ENCODE measurements at regions not wholly inside any gene's neighbourhood (a gene's known extent, or its start where the extent isn't known, plus 50 kb on each side); places are given as distances from the start of the nearest gene placed in this dataset.

DNA sequence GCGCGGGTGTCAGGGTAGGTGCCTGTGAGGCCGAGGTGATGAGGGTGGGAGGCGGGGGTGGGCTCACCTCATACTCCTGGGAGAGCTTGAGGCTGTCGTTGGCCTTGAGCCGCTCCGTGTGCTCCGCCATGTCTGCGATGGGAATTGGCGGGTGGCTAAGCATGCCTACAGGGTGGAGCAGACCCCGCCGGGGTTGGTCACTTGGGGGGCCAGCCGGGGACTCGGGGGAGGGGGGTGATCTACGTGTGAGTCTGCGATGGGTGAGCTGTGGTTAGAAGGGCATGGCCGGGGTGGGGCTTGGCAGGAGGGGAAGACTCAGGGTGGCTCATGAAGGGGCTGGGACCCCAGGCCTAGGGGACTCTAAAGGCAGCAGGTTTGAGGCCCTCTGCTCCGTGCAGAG lies 125.2 kb downstream of the PTPRS start:
- Mint-ChIP-seq H3K9me3 (ENCODE audit: unreplicated experiment) (peaks cover 5% of the 10 kb centered on the region), H3K36me3 (ENCODE audit: low read depth, unreplicated experiment) (peaks cover 68% of the 10 kb centered on the region), H3K4me3 (ENCODE audit: unreplicated experiment) (no peak overlapping the region), H3K27ac (ENCODE audit: unreplicated experiment) (no peak overlapping the region), H3K4me1 (ENCODE audit: low read depth, unreplicated experiment) (no peaks in the 10 kb centered on the region), H3K27me3 (ENCODE audit: low read depth, unreplicated experiment) (no peaks in the 10 kb centered on the region)
- Histone ChIP-seq H3K27me3 (ENCODE audit: insufficient read depth, low read length) (no peaks in the 10 kb centered on the region), H3K9me3 (ENCODE audit: insufficient read depth, low read depth, low read length) (no peaks in the 10 kb centered on the region), H4K20me1 (ENCODE audit: insufficient read depth, low read length) (peaks cover 4% of the 10 kb centered on the region), H3K4me2 (ENCODE audit: low read length) (no peak overlapping the region), H3K27ac (ENCODE audit: low read depth, low read length) (no peak overlapping the region), H2AFZ (ENCODE audit: low read depth, low read length) (no peak overlapping the region), H3K4me1 (ENCODE audit: insufficient read depth, low read length) (no peaks in the 10 kb centered on the region), H3K4me3 (ENCODE audit: insufficient read depth, low read depth, low read length) (no peak overlapping the region), H3K9ac (ENCODE audit: low read length) (no peak overlapping the region), H3K79me2 (ENCODE audit: insufficient read depth, low read length) (no peaks in the 10 kb centered on the region), H3K36me3 (ENCODE audit: insufficient read depth, low read length) (peaks cover 42% of the 10 kb centered on the region)
- no peak for DNase-seq (ENCODE audit: low read depth)
- FAIRE-seq = no peak
- TF ChIP-seq EZH2 (IDR thresholded peaks at IDR 0.05; ENCODE audit: insufficient read depth, low read length) = no peak
- TF ChIP-seq, protein P1, sequence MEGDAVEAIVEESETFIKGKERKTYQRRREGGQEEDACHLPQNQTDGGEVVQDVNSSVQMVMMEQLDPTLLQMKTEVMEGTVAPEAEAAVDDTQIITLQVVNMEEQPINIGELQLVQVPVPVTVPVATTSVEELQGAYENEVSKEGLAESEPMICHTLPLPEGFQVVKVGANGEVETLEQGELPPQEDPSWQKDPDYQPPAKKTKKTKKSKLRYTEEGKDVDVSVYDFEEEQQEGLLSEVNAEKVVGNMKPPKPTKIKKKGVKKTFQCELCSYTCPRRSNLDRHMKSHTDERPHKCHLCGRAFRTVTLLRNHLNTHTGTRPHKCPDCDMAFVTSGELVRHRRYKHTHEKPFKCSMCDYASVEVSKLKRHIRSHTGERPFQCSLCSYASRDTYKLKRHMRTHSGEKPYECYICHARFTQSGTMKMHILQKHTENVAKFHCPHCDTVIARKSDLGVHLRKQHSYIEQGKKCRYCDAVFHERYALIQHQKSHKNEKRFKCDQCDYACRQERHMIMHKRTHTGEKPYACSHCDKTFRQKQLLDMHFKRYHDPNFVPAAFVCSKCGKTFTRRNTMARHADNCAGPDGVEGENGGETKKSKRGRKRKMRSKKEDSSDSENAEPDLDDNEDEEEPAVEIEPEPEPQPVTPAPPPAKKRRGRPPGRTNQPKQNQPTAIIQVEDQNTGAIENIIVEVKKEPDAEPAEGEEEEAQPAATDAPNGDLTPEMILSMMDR (IDR thresholded peaks at IDR 0.05; ENCODE audit: insufficient read depth, low read depth, low read length) = no peak

DNA sequence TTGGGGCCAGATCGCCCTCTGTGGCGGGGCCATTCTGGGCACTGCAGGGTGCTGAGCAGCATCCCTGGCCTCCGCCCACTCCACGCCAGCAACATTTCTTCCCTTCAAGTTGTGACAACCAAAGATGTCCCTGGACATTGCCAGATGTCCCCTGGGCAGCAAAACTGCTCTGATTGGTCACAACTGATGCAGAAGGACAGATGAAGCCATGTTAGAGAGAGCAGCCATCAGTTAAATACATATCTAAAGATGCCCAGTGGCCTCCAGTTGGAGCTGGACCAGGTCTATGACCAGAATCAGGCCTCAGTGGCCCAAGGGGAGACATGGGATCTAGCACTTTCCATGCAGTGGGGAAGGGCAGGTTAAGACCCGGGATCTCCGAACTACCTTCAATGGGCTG lies 125.7 kb downstream of the PTPRS start:
- Histone ChIP-seq H3K9me3 (ENCODE audit: insufficient read depth, low read depth, low read length) (no peaks in the 10 kb centered on the region), H3K4me3 (ENCODE audit: insufficient read depth, low read depth, low read length) (no peak overlapping the region), H3K36me3 (ENCODE audit: insufficient read depth, low read length) (peaks cover 42% of the 10 kb centered on the region), H3K4me1 (ENCODE audit: insufficient read depth, low read length) (no peaks in the 10 kb centered on the region), H3K9ac (ENCODE audit: low read length) (no peak overlapping the region), H3K27ac (ENCODE audit: low read depth, low read length) (no peak overlapping the region), H3K79me2 (ENCODE audit: insufficient read depth, low read length) (no peaks in the 10 kb centered on the region), H2AFZ (ENCODE audit: low read depth, low read length) (no peak overlapping the region), H3K4me2 (ENCODE audit: low read length) (no peak overlapping the region), H4K20me1 (ENCODE audit: insufficient read depth, low read length) (peaks cover 4% of the 10 kb centered on the region), H3K27me3 (ENCODE audit: insufficient read depth, low read length) (no peaks in the 10 kb centered on the region)
- no peak for TF ChIP-seq EZH2 (IDR thresholded peaks at IDR 0.05; ENCODE audit: insufficient read depth, low read length)
- TF ChIP-seq, protein P1 (IDR thresholded peaks at IDR 0.05; ENCODE audit: insufficient read depth, low read depth, low read length) = no peak
- DNase-seq (ENCODE audit: low read depth) (no peak), FAIRE-seq (no peak)
- Mint-ChIP-seq H3K9me3 (ENCODE audit: unreplicated experiment) (peaks cover 5% of the 10 kb centered on the region), H3K27me3 (ENCODE audit: low read depth, unreplicated experiment) (no peaks in the 10 kb centered on the region), H3K27ac (ENCODE audit: unreplicated experiment) (no peak overlapping the region), H3K4me1 (ENCODE audit: low read depth, unreplicated experiment) (no peaks in the 10 kb centered on the region), H3K36me3 (ENCODE audit: low read depth, unreplicated experiment) (peaks cover 63% of the 10 kb centered on the region), H3K4me3 (ENCODE audit: unreplicated experiment) (no peak overlapping the region)

DNA sequence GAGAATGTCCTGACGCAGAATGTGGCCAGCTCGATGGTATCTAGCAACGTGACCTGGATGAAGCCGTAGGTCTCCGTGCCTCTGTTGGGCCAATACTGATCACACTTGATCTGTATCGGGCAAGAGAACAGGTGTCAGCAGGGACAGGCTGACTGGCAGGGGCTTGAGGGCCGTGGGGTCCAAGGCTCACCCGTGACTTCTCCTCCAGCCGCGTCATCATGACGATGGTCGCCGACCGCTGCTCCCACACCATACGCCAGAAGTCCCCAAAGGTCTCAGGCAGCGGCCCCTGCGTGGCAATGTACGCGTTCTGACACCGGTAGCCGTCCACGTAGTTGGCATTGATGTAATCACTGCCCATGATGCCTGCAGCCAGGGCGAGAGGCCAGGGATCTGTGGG lies 126.2 kb downstream of the PTPRS start:
- FAIRE-seq (no peak), DNase-seq (ENCODE audit: low read depth) (no peak)
- Histone ChIP-seq H3K79me2 (ENCODE audit: insufficient read depth, low read length) (no peaks in the 10 kb centered on the region), H3K36me3 (ENCODE audit: insufficient read depth, low read length) (peaks cover 40% of the 10 kb centered on the region), H3K27me3 (ENCODE audit: insufficient read depth, low read length) (no peaks in the 10 kb centered on the region), H3K27ac (ENCODE audit: low read depth, low read length) (no peak overlapping the region), H3K9me3 (ENCODE audit: insufficient read depth, low read depth, low read length) (no peaks in the 10 kb centered on the region), H3K4me3 (ENCODE audit: insufficient read depth, low read depth, low read length) (no peak overlapping the region), H2AFZ (ENCODE audit: low read depth, low read length) (no peak overlapping the region), H3K9ac (ENCODE audit: low read length) (no peak overlapping the region), H3K4me1 (ENCODE audit: insufficient read depth, low read length) (no peaks in the 10 kb centered on the region), H4K20me1 (ENCODE audit: insufficient read depth, low read length) (peaks cover 4% of the 10 kb centered on the region), H3K4me2 (ENCODE audit: low read length) (no peak overlapping the region)
- no peaks in the 10 kb centered on the region for H3K27me3 Mint-ChIP-seq (ENCODE audit: low read depth, unreplicated experiment)
- no peak overlapping the region for H3K27ac Mint-ChIP-seq (ENCODE audit: unreplicated experiment)
- no peaks in the 10 kb centered on the region for H3K4me1 Mint-ChIP-seq (ENCODE audit: low read depth, unreplicated experiment)
- peaks cover 5% of the 10 kb centered on the region for H3K9me3 Mint-ChIP-seq (ENCODE audit: unreplicated experiment)
- TF ChIP-seq, protein P1 (IDR thresholded peaks at IDR 0.05; ENCODE audit: insufficient read depth, low read depth, low read length) = no peak
- no peak for TF ChIP-seq EZH2 (IDR thresholded peaks at IDR 0.05; ENCODE audit: insufficient read depth, low read length)
- peaks cover 58% of the 10 kb centered on the region for H3K36me3 Mint-ChIP-seq (ENCODE audit: low read depth, unreplicated experiment)
- H3K4me3 Mint-ChIP-seq (ENCODE audit: unreplicated experiment) = no peak overlapping the region

All from astrocyte (in vitro differentiated cells and primary cell).